Fibroblast of lung (primary cell): ENCODE measurements at regions not wholly inside any gene's neighbourhood (a gene's known extent, or its start where the extent isn't known, plus 50 kb on each side); places are given as distances from the start of the nearest gene placed in this dataset.

Source experiments
- DNase-seq, 2 donors: peaks; one replicate each; pipeline versions ENCODE4 v3.0.0 to v3.0.0-alpha.2; 2010; ENCODE audit warnings: low read depth in 2 of 2
- H2AFZ ChIP-seq: 2 replicates; pipeline ENCODE4 v1.5.1; 2012; ENCODE audit warnings: low read length, control low read depth, inconsistent platforms
- H3K27ac ChIP-seq: 2 replicates; pipeline ENCODE4 v1.5.1; 2011; ENCODE audit warnings: low read length, control low read depth; ENCODE audit not compliant: insufficient read depth
- H3K27me3 ChIP-seq: 2 replicates; pipeline ENCODE4 v1.5.1; 2011; ENCODE audit warnings: mild to moderate bottlenecking, low read length; ENCODE audit not compliant: control insufficient read depth, insufficient read depth
- H3K36me3 ChIP-seq: 2 replicates; pipeline ENCODE4 v1.5.1; 2011; ENCODE audit warnings: low read length; ENCODE audit not compliant: control insufficient read depth, insufficient read depth
- H3K4me1 ChIP-seq: 2 replicates; pipeline ENCODE4 v1.5.1; 2011; ENCODE audit warnings: low read length; ENCODE audit not compliant: control insufficient read depth, insufficient read depth; ENCODE audit errors: extremely low read depth
- H3K4me2 ChIP-seq: 2 replicates; pipeline ENCODE4 v1.5.1; 2011; ENCODE audit warnings: low read length, control low read depth; ENCODE audit not compliant: insufficient read depth; ENCODE audit errors: extremely low read depth
- H3K4me3 ChIP-seq, 4 experiments: fragments of 200-600 bp in 1 of 4; sonication (generic) in 1 of 4; replicated peaks in 1 of 4; 2 replicates each; pipeline ENCODE4 v1.5.1; 2011 to 2016; ENCODE audit warnings: low read length in 4 of 4, low read depth in 3 of 4, mild to moderate bottlenecking in 3 of 4, control low read depth in 2 of 4, inconsistent platforms in 1 of 4, mixed read lengths in 1 of 4; ENCODE audit not compliant: insufficient read depth in 1 of 4; ENCODE audit errors: control extremely low read depth in 1 of 4
- H3K79me2 ChIP-seq: 2 replicates; pipeline ENCODE4 v1.5.1; 2012; ENCODE audit warnings: mild to moderate bottlenecking, low read length, inconsistent platforms; ENCODE audit not compliant: control insufficient read depth, insufficient read depth
- H3K9ac ChIP-seq: 2 replicates; pipeline ENCODE4 v1.5.1; 2011; ENCODE audit warnings: mild to moderate bottlenecking, low read length, control low read depth; ENCODE audit not compliant: insufficient read depth
- H3K9me3 ChIP-seq: 2 replicates; pipeline ENCODE4 v1.5.1; 2012; ENCODE audit warnings: low read depth, low read length; ENCODE audit not compliant: control insufficient read depth, insufficient read depth
- H4K20me1 ChIP-seq: 2 replicates; pipeline ENCODE4 v1.5.1; 2011; ENCODE audit warnings: low read length; ENCODE audit not compliant: control insufficient read depth, insufficient read depth; ENCODE audit errors: extremely low read depth
- EZH2 ChIP-seq: IDR thresholded peaks from 2 replicates; pipeline ENCODE4 v1.5.1; 2012; ENCODE audit warnings: low read length, control low read depth, mild to moderate bottlenecking; ENCODE audit errors: missing control alignments
- TF ChIP-seq, protein P1 (sequence below), 2 donors: IDR thresholded peaks in 1 of 2; conservative IDR thresholded peaks in 1 of 2; 1 replicate in 1 of 2; 2 replicates in 1 of 2; pipeline ENCODE4 v1.5.1; 2011 to 2012; ENCODE audit warnings: low read length in 2 of 2, control low read depth in 1 of 2, inconsistent platforms in 1 of 2, low read depth in 1 of 2, mild to moderate bottlenecking in 1 of 2

- H3K4me1 ChIP-seq = no peaks in the 10 kb centered on the region
- TF ChIP-seq, protein P1, sequence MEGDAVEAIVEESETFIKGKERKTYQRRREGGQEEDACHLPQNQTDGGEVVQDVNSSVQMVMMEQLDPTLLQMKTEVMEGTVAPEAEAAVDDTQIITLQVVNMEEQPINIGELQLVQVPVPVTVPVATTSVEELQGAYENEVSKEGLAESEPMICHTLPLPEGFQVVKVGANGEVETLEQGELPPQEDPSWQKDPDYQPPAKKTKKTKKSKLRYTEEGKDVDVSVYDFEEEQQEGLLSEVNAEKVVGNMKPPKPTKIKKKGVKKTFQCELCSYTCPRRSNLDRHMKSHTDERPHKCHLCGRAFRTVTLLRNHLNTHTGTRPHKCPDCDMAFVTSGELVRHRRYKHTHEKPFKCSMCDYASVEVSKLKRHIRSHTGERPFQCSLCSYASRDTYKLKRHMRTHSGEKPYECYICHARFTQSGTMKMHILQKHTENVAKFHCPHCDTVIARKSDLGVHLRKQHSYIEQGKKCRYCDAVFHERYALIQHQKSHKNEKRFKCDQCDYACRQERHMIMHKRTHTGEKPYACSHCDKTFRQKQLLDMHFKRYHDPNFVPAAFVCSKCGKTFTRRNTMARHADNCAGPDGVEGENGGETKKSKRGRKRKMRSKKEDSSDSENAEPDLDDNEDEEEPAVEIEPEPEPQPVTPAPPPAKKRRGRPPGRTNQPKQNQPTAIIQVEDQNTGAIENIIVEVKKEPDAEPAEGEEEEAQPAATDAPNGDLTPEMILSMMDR (conservative IDR thresholded peaks at IDR 0.05 in 1 of 2, IDR thresholded peaks at IDR 0.05 in 1 of 2; ENCODE audit: low read depth in 1 of 2, low read length in 2 of 2) = no peak
- no peak for TF ChIP-seq EZH2
- H2AFZ ChIP-seq = no peak overlapping the region
- no peak overlapping the region for H3K27ac ChIP-seq
- H3K79me2 ChIP-seq = no peaks in the 10 kb centered on the region
- no peak overlapping the region for H3K4me2 ChIP-seq
- no peak overlapping the region for H3K4me3 ChIP-seq
- no peaks in the 10 kb centered on the region for H3K36me3 ChIP-seq
- no peak for DNase-seq
- no peaks in the 10 kb centered on the region for H4K20me1 ChIP-seq
- H3K9me3 ChIP-seq = no peaks in the 10 kb centered on the region
- no peak overlapping the region for H3K9ac ChIP-seq
- no peaks in the 10 kb centered on the region for H3K27me3 ChIP-seq
Measured at GRCh38 chr10:2944788-2945187, 122.6 kb upstream of the PFKP start.

DNA sequence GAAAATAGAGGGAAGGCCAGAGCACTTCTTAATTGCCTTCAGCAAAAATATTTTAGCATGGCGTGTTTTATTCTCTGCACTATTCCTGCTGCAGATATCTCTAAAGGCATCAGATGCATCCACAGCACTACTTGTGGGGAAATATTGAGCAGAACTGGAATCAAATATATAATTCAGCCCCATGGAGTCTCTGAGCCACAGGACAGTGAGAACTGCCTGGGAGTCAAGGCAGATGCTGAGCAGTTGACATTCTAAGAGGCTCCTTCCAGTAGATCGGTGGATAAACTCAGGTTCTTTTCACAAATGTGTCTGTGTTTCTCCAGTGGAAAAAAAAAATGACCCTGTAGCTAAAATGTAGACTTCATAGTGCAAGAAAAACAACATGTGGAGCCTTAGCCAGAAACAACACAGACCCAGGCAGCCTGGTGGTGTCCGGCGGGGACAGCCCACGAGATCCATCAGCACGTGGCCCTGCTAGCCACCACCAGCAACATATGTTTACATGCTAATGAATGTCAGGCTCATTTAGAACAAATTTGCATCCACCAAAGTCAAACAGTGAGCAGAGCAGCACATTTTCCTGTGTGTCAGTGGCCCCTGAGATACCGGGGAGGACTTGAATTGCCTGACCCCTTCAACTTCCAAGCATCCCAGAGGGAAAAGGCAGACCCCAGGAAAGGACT lies 123.3 kb upstream of the PFKP start:
- DNase-seq = no peak
- Histone ChIP-seq H3K9me3 (no peaks in the 10 kb centered on the region), H3K27ac (no peak overlapping the region), H3K4me2 (no peak overlapping the region), H2AFZ (no peak overlapping the region), H3K36me3 (no peaks in the 10 kb centered on the region), H3K9ac (no peak overlapping the region), H3K27me3 (peaks cover 2% of the 10 kb centered on the region), H3K79me2 (no peaks in the 10 kb centered on the region), H3K4me3 (no peak overlapping the region), H4K20me1 (no peaks in the 10 kb centered on the region), H3K4me1 (no peaks in the 10 kb centered on the region)
- TF ChIP-seq, protein P1 (conservative IDR thresholded peaks at IDR 0.05 in 1 of 2, IDR thresholded peaks at IDR 0.05 in 1 of 2; ENCODE audit: low read depth in 1 of 2, low read length in 2 of 2) = no peak
- TF ChIP-seq EZH2 = no peak

DNA sequence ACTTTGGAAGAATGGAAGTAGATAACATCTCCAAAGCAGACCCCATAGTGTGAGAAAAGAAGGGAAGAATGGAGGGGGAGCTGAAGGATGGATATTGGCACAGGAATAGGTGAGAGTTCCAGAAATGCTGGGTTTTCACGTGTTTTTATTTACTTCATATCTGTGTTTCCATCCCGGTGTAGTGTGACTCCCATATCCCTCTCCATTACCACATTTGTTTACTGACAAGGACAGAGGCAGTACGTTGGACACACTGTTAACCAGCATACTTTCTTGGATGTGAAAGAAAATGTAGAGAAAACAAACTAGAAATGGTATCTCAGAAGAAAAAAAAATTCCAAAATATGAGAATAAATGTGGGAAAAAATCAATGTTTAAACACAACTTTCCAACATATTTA lies 124.4 kb upstream of the PFKP start:
- H3K9ac ChIP-seq = no peak overlapping the region
- H3K4me1 ChIP-seq = no peaks in the 10 kb centered on the region
- H3K79me2 ChIP-seq = no peaks in the 10 kb centered on the region
- no peak for DNase-seq
- no peak overlapping the region for H3K4me3 ChIP-seq
- no peaks in the 10 kb centered on the region for H3K9me3 ChIP-seq
- peaks cover 2% of the 10 kb centered on the region for H3K27me3 ChIP-seq
- TF ChIP-seq, protein P1 (conservative IDR thresholded peaks at IDR 0.05 in 1 of 2, IDR thresholded peaks at IDR 0.05 in 1 of 2; ENCODE audit: low read depth in 1 of 2, low read length in 2 of 2) = no peak
- TF ChIP-seq EZH2 = no peak
- no peak overlapping the region for H2AFZ ChIP-seq
- H4K20me1 ChIP-seq = no peaks in the 10 kb centered on the region
- no peak overlapping the region for H3K4me2 ChIP-seq
- no peaks in the 10 kb centered on the region for H3K36me3 ChIP-seq
- no peak overlapping the region for H3K27ac ChIP-seq
